Erythroblast (primary cell): ENCODE measurements at regions not wholly inside any gene's neighbourhood (a gene's known extent, or its start where the extent isn't known, plus 50 kb on each side); places are given as distances from the start of the nearest gene placed in this dataset.

Experiments used
- GATA1 ChIP-seq: IDR thresholded peaks from 2 replicates; pipeline ENCODE4 v1.6.1; 2011; ENCODE audit warnings: low read depth, mild to moderate bottlenecking, control low read depth, low read length, moderate library complexity
- POLR2A ChIP-seq: IDR thresholded peaks from 2 replicates; pipeline ENCODE4 v1.6.1; 2011; ENCODE audit warnings: mild to moderate bottlenecking, low read length

DNA sequence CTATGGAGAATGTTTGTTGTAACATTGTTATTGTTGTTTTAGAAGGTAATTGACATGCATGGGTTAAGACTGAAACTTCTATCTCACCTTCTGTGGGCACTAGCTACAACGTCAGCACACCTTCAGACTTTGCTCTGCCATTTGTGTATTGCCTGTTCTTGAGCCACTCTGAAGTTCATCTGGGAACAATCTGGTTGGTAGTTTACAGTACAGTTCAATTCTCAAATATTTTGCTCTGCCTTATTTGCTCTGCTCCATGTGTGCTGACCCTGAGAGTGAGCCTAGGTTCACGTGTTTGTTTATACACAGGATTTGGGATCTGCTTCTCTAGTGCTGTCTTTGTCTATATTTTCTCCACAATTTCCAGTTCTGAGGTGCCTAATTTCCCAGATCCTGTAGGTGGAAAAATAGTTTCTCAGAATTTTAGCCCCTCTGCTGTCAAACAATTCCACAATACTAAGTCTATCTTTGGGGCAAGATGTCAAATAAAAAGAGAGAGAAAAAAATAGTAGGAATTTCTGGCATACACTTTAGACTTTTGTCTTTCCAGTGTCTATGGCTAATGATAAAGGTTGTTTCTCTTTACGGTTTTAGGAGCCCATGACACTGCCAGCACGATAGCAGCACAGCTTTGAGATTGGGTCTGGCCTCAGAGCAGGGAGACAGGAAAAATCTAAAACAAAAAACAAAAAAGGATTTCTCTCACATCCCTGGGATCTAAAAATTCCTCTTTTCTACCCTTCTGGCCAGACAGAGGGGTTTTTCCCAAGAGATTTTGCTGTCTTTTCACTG is 721.4 kb downstream of the VGLL3 start:
- TF ChIP-seq POLR2A (no peak), GATA1 (no peak)
